HTR-8/SVneo (cell line): ENCODE measurements at regions not wholly inside any gene's neighbourhood (a gene's known extent, or its start where the extent isn't known, plus 50 kb on each side); places are given as distances from the start of the nearest gene placed in this dataset.
"Not testable (repeated sequence)": the region's sequence is repeated elsewhere in the genome, so short reads cannot be mapped to it uniquely, and the experiment has no call there.

Experiments used
- DNase-seq: peaks from one replicate; pipeline ENCODE4 v3.0.0; 2011; ENCODE audit warnings: low spot score, mixed read lengths; ENCODE audit not compliant: insufficient read length
- FAIRE-seq: peaks from 2 replicates; lab custom pipeline; 2011; peaks lifted over from hg19 to GRCh38; lab: Jason Lieb, UNC

DNA sequence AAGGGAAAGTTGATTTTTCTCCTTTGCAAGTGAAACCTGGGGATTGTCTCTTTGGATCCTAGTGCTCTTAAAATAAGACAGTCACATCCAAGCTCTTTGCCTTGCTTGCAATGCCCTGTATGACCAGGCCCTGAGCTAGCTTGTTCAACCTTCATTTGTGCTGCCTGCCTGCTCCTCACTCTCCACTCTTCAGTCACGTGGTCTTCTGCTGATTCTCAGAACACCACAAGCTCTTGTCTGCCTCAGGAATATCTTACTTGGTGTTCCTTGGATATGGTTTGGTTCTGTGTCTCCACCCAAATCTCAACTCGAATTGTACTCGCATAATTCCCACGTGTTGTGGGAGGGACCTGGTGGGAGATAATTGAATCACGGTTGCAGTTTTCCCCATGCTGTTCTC, 318.7 kb downstream of the RMST start:
- FAIRE-seq (no peak), DNase-seq (no peak)

DNA sequence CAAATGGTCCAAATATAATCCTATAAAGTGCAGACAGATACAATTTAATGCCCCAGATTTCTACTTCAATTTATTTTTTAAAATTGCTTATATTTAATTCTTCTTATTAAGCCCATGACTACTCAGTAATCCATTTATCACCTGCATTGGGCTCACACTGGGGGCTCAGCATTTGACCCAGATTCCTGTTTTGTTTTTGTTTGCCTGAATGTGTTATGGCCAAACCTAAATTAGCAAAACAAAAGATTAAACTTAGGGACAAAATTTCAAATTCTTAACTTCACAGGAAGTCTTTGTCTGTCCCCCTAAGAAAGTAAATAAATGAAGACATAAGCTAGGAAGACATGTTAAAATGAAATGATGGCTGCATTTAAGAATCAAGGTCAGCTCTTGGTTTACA, 322.3 kb downstream of the RMST start:
- DNase-seq (no peak), FAIRE-seq (no peak)

DNA sequence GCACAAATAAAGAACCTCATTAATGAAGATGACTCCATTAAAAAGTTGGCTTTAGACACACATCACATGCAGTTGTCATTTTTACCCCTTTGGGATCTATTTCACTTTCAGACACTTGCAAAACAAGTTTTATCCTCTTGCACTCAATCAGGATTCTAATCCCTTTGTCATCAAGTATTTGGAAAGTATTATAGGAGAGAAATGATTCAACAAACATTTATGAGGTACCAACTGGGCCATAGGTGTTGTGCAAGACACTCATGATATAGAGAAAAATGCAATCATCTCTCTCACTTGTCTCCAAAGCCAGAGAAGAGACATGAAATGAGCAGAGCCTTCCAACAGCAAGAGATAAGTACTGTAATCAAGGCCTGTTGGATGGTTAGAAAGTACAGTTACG, 327.7 kb downstream of the RMST start:
- FAIRE-seq (no peak), DNase-seq (no peak)

DNA sequence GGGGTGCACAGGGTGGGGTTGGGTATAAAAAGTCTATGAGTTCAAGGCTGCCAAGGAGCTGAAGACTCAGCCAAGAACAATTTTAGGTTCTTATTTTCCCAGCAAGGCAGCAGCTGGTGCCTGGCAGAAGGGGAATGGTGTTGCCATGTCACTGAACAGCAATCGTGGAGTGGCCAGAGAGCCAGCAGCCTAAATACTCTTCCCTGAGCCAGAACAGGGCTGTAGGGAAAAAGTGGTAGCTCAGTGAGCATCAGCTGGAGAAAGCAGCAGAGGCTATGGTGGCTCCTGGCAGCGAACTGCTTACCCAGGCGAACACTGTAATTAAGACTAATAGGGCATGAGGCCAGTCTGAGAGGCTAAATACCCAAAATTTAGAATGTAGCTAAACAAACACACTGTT, 334.9 kb downstream of the RMST start:
- DNase-seq (no peak), FAIRE-seq (no peak)

DNA sequence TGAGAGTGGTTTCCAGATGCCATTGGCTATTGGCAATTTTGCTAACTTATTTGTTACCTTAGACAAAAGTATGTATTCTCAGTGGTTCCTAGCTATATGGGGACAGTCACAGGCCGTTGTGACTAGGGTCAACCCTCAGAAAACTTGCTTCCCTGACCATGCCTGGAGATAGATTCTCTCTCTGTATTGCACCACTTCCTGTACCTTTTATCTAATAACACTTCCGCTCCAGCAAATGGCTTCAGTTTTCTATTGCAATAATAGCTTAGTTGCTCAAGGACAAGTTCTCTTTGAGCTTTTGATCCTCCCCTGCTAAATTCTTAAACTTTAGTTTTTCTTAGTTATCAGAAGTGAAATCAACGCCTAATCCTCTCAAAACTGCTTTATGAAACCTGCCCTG, 338.0 kb downstream of the RMST start:
- DNase-seq (no peak), FAIRE-seq (no peak)

DNA sequence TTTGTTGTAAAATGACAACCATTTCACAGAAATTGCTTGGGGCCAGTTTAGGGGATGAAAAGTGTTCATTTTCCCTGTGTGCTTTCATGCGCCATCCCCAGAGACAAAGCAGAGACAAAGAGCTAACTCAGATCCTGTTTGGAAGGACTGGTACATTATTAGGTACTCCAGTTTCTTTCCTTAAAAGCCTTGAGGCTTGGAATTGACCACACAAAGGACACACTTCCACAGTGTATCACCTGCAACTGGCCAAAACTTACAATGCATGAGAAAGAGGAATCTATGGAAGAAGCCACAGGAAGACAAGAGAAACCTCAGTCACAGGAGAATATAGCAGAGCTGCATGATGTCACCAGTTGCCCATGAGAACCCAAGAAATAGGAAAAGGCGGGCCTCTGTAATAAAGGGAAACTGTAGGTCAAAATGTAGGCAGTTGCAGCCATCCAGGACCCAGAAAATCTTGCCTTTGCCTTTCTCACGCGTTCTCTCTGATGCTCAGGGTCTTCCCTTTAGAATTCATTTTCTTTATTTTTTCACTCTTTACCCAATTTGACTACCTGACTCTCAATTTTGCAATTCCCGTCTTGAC, 339.0 kb downstream of the RMST start:
- no peak for DNase-seq
- FAIRE-seq: no peak

DNA sequence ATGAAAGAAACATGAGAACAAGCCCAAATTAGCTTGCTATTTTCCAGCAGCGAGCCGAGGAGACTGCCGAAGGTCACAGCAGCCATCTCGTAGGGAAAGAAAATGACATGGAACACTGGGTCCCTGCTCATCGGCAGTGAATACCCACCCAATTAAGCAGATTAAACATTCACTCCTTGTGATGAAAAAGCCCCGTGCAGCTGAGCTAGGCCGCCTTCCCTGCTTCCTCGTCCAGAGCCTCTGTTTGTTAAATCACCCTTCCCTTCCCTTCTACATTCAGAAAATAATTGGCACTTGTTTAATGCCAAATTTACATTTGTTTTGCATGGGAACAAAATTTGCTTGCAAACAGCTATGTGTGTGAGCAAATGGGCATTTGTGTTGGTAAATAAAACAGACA, 342.5 kb downstream of the RMST start:
- no peak for DNase-seq
- FAIRE-seq: no peak

DNA sequence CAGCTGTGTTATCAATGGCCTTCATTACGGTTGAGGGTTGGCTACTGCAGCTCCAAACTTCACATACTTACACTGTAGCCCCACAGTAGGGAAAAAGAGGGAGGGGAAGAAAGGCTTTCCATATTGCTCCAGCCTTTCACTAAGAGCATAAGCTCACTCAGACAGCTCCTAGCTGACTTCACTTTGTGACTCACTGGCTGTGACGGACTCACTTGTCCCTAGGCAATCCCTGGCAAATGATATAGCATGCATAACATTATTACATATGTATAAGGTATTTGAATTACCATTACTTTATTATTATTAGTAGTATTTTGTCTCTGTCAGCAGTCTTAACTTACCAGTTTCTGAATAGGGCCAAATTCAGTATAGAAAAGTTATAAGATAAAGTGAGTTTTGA, 350.7 kb downstream of the RMST start:
- no peak for DNase-seq
- FAIRE-seq: no peak

DNA sequence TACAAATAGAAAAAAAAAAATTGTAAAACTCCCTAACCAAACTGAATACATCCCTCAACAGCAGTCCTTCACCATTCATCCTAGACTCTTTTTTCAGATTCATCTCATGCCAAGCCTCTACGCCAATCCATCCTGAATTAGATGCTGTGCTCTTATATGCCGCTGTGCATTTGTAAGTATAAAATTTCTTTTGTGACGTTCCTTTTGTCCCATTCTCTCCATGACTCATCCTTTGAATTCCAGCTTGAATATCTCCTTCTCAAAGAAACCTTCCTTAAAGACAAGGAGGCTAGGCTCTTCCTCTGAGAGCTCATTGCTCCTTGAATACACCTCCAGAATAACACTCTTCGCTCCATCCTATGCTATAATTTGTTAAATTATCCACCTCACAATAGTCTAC, 359.2 kb downstream of the RMST start:
- FAIRE-seq: no peak
- no peak for DNase-seq

DNA sequence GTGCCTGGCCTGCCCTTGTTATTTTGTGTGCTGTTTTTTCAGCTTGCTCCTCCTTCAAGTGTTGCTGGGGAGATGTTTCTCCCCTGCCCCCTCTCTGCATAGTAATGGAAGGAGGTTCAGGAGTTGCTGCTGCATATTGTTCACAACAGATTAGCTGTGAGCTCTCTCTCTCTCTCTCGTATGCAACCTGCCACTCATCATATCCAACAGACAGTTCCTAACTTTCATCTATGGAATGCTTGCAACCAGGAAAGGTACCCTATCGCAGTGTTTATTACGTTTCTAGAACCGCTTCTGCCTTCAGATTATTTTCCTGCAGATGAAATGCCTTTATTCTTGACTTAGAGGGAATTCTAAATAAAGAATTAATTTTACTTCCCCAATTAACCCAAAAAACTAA, 372.9 kb downstream of the RMST start:
- no peak for FAIRE-seq
- no peak for DNase-seq

DNA sequence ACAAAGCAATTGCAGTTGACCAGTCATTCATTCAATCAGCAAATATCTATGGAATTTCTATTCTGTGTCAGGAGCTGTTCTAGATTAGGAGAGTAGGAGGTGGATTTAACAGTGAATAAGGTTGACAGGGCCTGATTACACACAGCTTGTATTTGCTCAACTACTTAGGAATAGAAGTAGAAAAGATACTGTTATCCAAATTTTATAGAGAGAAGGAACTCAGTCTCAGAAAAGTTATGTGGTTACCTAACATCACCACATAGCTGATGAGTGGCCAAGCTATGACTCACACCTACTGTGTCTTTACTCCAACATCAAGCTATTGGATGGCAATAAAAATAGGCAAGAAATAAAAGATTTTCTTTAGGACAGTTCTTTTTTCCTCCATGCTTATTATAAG, 374.8 kb downstream of the RMST start:
- no peak for DNase-seq
- no peak for FAIRE-seq

DNA sequence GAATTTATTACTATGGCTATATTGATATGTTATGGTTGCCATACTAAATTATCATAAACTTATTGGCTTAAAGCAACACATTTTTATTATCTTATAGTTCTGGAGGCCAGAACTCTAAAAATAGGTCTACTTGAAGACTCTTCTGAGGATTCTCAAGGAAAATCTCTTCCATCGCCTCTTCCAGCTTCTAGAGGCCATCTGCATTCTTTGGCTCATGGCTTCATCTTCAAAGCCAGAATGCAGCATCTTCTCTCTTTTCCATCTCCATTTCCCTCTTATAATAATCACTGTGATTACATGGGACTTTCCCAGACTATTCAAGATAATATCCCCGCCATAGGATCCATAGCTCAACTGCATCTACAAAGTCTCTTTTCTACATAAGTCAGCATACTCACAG, 385.4 kb downstream of the RMST start:
- no peak for DNase-seq

DNA sequence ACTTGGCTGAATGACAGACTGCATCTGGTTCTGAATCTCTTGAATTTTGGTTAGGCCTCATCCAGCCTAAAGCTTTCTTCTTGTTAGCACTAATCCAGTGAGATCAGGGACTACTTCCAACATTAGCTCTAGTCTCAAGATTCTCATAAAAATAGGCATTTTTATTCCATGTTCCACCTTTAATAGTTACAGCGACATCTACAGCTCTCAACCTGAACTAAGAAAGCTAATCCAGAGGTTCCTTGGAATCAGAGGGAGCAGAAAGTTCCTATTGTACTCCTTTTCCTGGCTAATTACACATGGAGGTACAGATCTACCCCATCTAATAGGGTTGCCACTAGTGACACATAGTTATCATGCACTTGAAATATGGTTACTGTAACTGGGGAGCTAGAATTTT, 391.9 kb downstream of the RMST start:
- FAIRE-seq (no peak), DNase-seq (no peak)

More for the DNA sequence above, 385.4 kb downstream of the RMST start:
- no peak for FAIRE-seq

DNA sequence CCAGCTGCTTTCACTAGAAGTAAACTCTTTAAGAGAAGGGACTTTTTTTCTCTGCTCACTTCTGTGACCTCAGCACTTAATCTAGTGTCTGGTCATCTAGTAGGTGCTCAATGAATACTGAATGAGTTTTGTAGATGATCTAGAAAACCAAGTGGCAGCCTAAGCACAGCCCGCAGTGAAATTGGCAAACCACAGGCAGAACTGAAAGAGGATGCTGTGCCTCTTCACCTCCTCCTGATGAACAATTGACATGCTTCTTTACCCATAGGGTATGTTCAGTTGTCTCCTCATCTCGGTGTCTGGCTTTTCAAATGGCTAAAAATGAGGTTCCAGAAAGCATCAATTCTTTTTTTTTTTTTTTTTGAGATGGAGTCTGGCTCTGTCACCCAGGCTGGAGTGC, 399.5 kb downstream of the RMST start:
- DNase-seq: no peak
- no peak for FAIRE-seq

DNA sequence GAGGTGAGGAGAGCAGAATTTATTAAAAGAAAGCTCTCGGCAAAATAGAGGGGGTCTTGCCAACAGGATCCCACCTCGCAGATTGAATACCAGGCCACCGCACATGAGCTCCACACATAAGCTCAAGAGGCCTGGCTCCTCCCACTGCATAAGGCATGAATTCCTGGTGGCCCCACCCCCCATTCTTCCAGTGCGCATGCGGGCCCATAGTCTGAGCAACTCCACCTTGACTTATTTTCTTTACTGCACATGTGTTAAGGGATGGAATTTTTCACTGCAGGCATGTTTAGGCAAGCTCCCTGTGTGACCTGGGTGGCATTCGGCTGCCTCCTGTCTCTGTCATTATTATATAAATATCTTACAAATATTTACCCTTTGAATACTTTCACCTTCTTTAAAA, 412.5 kb downstream of the RMST start:
- FAIRE-seq: no peak
- no peak for DNase-seq

DNA sequence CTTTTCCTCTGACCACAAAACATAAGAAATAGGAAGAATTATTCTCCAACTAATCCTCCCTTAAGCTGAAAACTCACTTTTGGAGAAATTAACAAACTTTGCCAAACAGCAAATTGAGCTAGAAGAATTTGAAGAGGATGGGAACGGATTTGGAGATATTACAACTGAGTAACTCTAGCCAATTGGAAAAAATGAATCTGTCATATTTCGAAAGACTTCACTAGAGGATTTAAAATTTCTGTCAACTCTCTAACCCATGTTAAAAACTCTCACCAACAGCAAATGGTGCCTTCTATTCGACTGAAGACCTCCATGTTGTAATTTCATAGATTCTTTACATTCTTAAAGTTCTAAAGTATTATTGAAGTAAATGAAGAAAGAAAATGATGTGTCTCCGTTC, 414.2 kb downstream of the RMST start:
- FAIRE-seq: no peak
- no peak for DNase-seq

DNA sequence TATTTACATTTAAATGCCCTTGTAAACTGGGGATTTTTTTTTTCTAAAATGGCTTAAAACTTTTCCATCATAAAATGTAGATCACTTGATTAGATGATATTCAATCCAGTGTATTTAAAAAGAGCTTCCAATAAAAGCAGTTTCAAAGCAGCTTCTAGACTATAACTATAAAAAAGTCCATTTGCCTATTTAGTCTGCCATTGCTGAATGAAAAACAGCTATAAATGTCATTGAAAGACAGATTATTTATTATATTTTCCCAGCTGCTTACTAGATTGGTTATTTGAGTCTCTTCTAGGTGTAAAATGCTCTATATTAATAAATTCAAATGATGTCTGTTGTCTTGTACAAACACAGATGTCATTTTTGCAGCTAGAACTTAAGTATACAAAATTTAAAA, 414.8 kb downstream of the RMST start:
- FAIRE-seq: no peak
- no peak for DNase-seq

DNA sequence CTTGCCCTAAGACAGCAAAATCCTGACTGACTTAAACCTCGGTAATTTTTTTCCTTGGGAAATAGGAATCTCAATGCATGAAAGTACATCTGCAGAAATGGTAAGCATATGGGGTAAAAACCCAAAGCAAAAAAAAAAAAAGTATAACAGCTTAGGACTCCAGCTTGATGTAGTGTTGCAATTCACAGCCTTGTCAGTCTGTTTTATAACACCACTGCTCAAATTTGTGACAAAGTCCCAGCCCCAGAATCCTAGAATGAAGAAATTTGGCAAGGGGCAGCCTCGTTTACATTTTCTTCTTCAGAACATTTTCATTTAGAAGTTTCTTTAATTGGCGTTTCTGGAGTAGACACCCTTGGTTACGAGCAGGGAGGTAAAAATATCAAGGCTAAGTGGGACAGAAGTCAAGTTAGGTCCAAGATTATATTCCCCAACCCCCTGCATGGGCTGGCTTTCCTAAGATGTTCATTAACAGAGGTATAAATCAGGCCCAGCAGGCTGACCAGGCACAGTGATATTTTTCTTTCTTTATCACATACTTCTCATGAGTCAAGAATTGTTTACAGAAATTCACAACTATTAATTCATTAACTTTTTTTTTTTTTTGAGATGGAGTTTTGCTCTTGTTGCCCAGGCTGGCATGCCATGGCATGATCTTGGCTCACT, 424.0 kb downstream of the RMST start:
- FAIRE-seq (no peak), DNase-seq (no peak)

DNA sequence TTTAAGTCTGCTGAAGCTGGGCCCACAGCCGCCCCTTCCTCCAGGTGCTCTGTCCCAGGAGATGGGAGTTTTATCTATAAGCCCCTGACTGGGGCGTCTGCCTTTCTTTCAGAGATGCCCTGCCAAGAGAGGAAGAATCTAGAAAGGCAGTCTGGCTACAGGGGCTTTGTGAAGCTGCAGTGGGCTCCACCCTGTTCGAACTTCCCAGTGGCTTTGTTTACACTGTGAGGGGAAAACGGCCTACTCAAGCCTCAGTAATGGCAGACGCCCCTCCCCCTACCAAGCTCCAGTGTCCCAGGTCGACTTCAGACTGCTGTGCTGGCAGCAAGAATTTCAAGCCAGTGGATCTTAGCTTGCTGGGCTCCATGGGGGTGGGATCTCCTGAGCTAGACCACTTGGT, 435.3 kb downstream of the RMST start:
- FAIRE-seq, DNase-seq: not testable (repeated sequence)

DNA sequence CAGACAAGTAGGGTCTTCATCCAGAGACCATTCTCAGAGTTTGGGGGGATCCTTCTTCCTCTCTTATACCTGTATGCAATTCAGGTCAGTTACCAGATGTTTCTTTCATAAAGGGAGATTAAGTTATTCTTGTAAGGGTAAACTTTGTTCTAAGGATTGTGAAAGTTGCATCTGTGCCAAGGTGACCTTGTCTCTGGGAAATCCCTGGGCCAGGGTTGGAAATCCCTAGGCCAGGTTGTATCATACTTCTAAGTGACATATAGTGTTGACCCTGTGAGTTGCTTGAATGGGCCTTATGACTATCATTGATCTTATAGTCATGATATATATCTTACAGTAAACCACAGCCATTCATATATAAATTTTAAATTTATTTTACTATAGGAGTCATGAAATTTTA, 436.9 kb downstream of the RMST start:
- no peak for DNase-seq
- FAIRE-seq: no peak

DNA sequence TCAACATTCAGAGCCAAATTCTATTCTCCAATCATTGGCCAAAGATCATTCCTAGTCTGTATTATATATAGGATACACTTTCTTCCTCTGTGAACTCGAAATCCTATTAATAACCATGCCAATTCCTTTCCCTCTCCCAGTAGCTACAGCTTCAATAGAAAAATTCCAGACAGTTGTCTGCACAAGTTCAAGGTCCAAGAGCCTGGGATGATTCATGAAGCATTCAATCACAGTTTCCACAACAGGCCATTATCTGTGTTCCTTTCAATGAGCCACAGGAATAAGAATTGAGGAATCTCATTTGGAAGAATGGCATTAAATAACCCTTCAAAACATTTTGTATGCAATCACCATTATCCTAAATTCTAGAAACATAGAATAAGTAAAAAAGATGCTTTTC, 437.4 kb downstream of the RMST start:
- no peak for FAIRE-seq
- no peak for DNase-seq

DNA sequence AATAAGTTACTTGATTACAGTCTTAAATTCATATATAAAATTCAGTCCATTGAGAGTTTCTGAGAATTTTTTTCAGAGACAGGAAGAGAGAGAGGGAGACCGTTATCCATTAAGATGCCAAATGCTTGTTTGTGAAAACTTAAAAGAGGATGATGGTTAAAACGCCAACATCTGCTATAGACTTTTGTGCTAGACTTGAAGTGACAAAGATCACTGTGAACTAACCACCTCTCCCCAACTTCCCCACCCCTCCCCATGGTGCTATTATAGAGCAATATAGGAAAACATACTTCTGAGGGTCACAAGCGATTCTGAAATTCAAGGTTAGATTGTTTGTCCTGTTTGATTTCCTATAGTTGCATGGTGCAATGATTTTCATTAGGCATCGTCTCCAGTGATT, 440.8 kb downstream of the RMST start:
- DNase-seq (no peak), FAIRE-seq (no peak)
